ENCODE measurements at regions not wholly inside any gene's neighbourhood (a gene's known extent, or its start where the extent isn't known, plus 50 kb on each side); places are given as distances from the start of the nearest gene placed in this dataset.

DNA sequence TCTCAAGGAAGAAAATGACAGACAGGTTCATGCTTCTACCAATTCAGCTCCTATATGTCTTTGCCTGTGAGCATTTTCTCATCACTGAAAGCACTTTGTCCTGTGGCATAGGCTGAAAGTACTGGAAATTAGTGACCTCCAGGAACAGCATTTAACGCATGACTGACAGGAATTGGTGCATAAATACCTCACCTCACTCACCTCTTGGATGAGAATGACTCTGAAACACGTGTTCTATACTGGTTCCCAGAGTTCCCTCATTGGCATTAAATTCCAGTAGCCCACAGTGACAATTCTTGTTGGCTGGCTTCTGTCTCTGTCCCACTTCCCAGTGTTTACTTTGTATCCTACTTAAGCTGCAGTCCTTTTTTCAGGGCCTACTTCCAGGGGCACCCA is 83.4 kb upstream of the MAPRE2 start:
- no peaks in the 10 kb centered on the region for H3K79me2 ChIP-seq (ENCODE audit: control insufficient read depth in 1 of 2, insufficient read depth in 2 of 2, low read length in 2 of 2)
- no peaks in the 10 kb centered on the region for H3K4me1 ChIP-seq (replicated peaks in 1 of 4; ENCODE audit: control insufficient read depth in 3 of 4, insufficient read depth in 4 of 4, low read length in 3 of 4)
- no peaks in the 10 kb centered on the region for H3K9me3 ChIP-seq (ENCODE audit: insufficient read depth in 2 of 2, low read depth in 1 of 2, low read length in 1 of 2)
- no peak overlapping the region for H3K4me3 ChIP-seq (ENCODE audit: extremely low read depth in 1 of 4, insufficient read depth in 2 of 4, low read depth in 3 of 4, low read length in 4 of 4)
- no peak overlapping the region for H3K56ac ChIP-seq (replicated peaks; ENCODE audit: insufficient read length, low read depth, low read length)
- DNase-seq (ENCODE audit: low read depth in 1 of 2, low spot score in 2 of 2) (no peak), FAIRE-seq (no peak)
- no peak overlapping the region for H3K18ac ChIP-seq (ENCODE audit: extremely low read depth, low read length)
- no peaks in the 10 kb centered on the region for H3K79me1 ChIP-seq (ENCODE audit: low read depth, low read length)
- H2BK5ac ChIP-seq (ENCODE audit: low read depth, low read length): no peak overlapping the region
- no peak overlapping the region for H2BK120ac ChIP-seq (replicated peaks; ENCODE audit: low read depth, low read length)
- H4K91ac ChIP-seq (replicated peaks; ENCODE audit: insufficient read length, low read length): no peak overlapping the region
- no peak overlapping the region for H3K4me2 ChIP-seq (ENCODE audit: insufficient read depth in 1 of 2, low read depth in 2 of 2, low read length in 2 of 2)
- H3K4ac ChIP-seq (replicated peaks; ENCODE audit: insufficient read length, low read depth, low read length): no peak overlapping the region
- no peak overlapping the region for H2AK5ac ChIP-seq (ENCODE audit: low read depth, low read length)
- TF ChIP-seq CHD2 (IDR thresholded peaks at IDR 0.05; ENCODE audit: low read length) (no peak), JUN (IDR thresholded peaks at IDR 0.05; ENCODE audit: low read depth, low read length) (no peak), FOSL1 (IDR thresholded peaks at IDR 0.05; ENCODE audit: insufficient read depth, low read depth, low read length) (no peak), TAF7 (optimal IDR thresholded peaks at IDR 0.05; ENCODE audit: borderline replicate concordance, low read depth, low read length) (no peak), ASH2L (IDR thresholded peaks at IDR 0.05; ENCODE audit: low read length) (no peak), SIN3A (conservative IDR thresholded peaks at IDR 0.05 in 1 of 2, IDR thresholded peaks at IDR 0.05 in 1 of 2; ENCODE audit: low read depth in 1 of 2, low read length in 2 of 2) (no peak), TAF1 (IDR thresholded peaks at IDR 0.05; ENCODE audit: low read depth, low read length) (no peak), PHF8 (conservative IDR thresholded peaks at IDR 0.05; ENCODE audit: low read depth, low read length) (no peak), EP300 (IDR thresholded peaks at IDR 0.05; ENCODE audit: borderline replicate concordance in 1 of 2, low read depth in 2 of 2, low read length in 2 of 2) (no peak), HDAC2 (IDR thresholded peaks at IDR 0.05; ENCODE audit: borderline replicate concordance in 1 of 2, low read depth in 2 of 2, low read length in 2 of 2) (no peak), MAFK (IDR thresholded peaks at IDR 0.05; ENCODE audit: low read depth, low read length) (no peak), BCL11A (IDR thresholded peaks at IDR 0.05; ENCODE audit: low read depth in 2 of 2, low read length in 2 of 2) (no peak), SUZ12 (IDR thresholded peaks at IDR 0.05; ENCODE audit: low read length) (no peak)
- no peaks in the 10 kb centered on the region for H4K20me1 ChIP-seq (replicated peaks in 1 of 2; ENCODE audit: control insufficient read depth in 1 of 2, insufficient read depth in 2 of 2, low read length in 2 of 2)
- H2AFZ ChIP-seq (ENCODE audit: low read length): no peak overlapping the region
- H3K9ac ChIP-seq (replicated peaks in 1 of 4; ENCODE audit: extremely low read depth in 1 of 4, low read depth in 3 of 4, low read length in 3 of 4): no peak overlapping the region
- H3K36me3 ChIP-seq (ENCODE audit: control insufficient read depth in 2 of 4, insufficient read depth in 4 of 4, low read length in 3 of 4): no peaks in the 10 kb centered on the region
- no peak overlapping the region for H2BK15ac ChIP-seq (ENCODE audit: low read length)
- 91% methylated on average over 2 of the region's 2 CpGs; no CpG with 5 or more reads in 1 of the 2 experiments for WGBS, 2 experiments (ENCODE audit: extremely low coverage in 1 of 2, insufficient coverage in 1 of 2, insufficient read length in 1 of 2, insufficient replicate concordance in 2 of 2, low coverage in 1 of 2, low lambda C conversion rate in 2 of 2, missing lambda C conversion rate in 1 of 2)
- no peak overlapping the region for H2BK12ac ChIP-seq (ENCODE audit: low read depth, low read length)
- CTCF ChIA-PET (ENCODE audit: partially characterized antibody): interaction anchor here (0.9 to 1.4 kb wide), 3 partner anchors 52 to 176 kb away, joined by 3 to 4 read pairs (median 3); no protein-coding TSS in a partner anchor
- no peak overlapping the region for H2BK20ac ChIP-seq (ENCODE audit: low read length)
- H4K5ac ChIP-seq (ENCODE audit: insufficient read length, low read depth, low read length): no peak overlapping the region
- POLR2A ChIA-PET (ENCODE audit: partially characterized antibody): no interaction called here
- no peak overlapping the region for H4K8ac ChIP-seq (ENCODE audit: extremely low read depth, insufficient read depth, low read length)
- H3K23ac ChIP-seq (ENCODE audit: insufficient read length): no peak overlapping the region
- no peak overlapping the region for H3K27ac ChIP-seq (ENCODE audit: low read depth, low read length)
- no peak overlapping the region for H3K14ac ChIP-seq (ENCODE audit: insufficient read length)
- H3K27me3 ChIP-seq (replicated peaks in 1 of 4; ENCODE audit: control insufficient read depth in 3 of 4, extremely low read depth in 1 of 4, insufficient read depth in 3 of 4, low read length in 3 of 4): no peaks in the 10 kb centered on the region
- no peaks in the 10 kb centered on the region for H3K23me2 ChIP-seq (ENCODE audit: low read depth, low read length)

All from H1 (cell line).